Erythroblast (primary cell): ENCODE measurements at regions not wholly inside any gene's neighbourhood (a gene's known extent, or its start where the extent isn't known, plus 50 kb on each side); places are given as distances from the start of the nearest gene placed in this dataset.

Experiments used
- GATA1 ChIP-seq: IDR thresholded peaks from 2 replicates; pipeline ENCODE4 v1.6.1; 2011; ENCODE audit warnings: low read depth, mild to moderate bottlenecking, control low read depth, low read length, moderate library complexity
- POLR2A ChIP-seq: IDR thresholded peaks from 2 replicates; pipeline ENCODE4 v1.6.1; 2011; ENCODE audit warnings: mild to moderate bottlenecking, low read length

DNA sequence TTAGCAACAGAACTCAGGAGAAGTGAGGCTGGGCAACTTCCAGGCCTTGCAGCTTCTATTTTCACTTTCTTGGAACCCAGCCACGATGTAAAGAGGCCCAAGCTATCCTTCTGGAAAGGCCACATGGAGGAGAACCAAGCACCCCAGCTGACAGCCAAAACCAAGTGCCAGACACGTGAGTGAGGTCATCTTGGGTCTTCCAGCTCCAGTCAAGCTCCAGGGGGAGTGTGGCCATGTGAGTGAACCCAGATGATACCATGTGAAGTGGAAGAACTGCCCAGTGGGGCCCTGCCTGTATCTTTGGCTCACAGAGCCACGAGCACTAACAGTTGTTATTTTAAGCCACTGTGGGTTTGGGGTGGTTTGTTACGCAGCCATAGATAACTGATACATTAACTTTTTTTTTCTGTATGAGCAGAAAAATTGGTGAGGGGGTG lies 126.8 kb upstream of the MAP1LC3B2 start:
- TF ChIP-seq POLR2A (no peak), GATA1 (no peak)
